ENCODE measurements at regions not wholly inside any gene's neighbourhood (a gene's known extent, or its start where the extent isn't known, plus 50 kb on each side); places are given as distances from the start of the nearest gene placed in this dataset.

DNA sequence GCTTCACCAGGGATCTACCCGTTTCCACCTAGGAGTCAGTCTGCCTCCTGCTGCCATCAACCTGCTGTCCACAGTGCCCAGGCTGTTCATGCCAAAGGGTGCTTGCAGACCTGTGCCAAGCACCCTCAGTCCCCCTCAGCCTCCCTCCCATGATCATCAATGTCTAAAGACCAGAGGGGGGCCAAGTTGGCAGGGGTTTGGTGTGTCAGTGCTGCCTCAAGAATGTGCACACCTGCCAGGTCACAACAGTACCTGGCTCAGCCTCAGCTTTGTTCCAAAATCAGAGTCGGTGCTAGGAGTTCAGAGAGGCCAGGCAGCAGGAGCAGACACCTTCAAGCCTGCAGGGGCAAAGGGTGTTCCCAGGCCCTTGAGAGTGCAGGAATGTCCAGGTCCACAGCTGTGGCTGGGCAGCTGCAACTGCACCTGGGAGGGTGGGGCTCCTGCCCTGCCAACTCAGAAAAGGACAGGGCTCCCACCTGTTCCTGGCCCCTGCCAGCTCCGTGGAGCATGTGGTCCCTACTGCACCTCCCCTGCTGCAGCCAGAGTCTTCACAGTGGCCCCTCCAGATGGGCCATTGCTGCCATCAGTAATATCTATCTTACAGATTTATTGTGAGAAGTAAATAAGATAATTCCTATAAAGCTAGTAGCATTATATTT lies 219.5 kb downstream of the POLR1F start:
- TF ChIP-seq, protein P1, sequence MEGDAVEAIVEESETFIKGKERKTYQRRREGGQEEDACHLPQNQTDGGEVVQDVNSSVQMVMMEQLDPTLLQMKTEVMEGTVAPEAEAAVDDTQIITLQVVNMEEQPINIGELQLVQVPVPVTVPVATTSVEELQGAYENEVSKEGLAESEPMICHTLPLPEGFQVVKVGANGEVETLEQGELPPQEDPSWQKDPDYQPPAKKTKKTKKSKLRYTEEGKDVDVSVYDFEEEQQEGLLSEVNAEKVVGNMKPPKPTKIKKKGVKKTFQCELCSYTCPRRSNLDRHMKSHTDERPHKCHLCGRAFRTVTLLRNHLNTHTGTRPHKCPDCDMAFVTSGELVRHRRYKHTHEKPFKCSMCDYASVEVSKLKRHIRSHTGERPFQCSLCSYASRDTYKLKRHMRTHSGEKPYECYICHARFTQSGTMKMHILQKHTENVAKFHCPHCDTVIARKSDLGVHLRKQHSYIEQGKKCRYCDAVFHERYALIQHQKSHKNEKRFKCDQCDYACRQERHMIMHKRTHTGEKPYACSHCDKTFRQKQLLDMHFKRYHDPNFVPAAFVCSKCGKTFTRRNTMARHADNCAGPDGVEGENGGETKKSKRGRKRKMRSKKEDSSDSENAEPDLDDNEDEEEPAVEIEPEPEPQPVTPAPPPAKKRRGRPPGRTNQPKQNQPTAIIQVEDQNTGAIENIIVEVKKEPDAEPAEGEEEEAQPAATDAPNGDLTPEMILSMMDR (IDR thresholded peaks at IDR 0.05) = no peak
- no peak for TF ChIP-seq POLR2A (IDR thresholded peaks at IDR 0.05)

All from right lobe of liver (tissue), 4 donors.